ENCODE measurements at regions not wholly inside any gene's neighbourhood (a gene's known extent, or its start where the extent isn't known, plus 50 kb on each side); places are given as distances from the start of the nearest gene placed in this dataset.

DNA sequence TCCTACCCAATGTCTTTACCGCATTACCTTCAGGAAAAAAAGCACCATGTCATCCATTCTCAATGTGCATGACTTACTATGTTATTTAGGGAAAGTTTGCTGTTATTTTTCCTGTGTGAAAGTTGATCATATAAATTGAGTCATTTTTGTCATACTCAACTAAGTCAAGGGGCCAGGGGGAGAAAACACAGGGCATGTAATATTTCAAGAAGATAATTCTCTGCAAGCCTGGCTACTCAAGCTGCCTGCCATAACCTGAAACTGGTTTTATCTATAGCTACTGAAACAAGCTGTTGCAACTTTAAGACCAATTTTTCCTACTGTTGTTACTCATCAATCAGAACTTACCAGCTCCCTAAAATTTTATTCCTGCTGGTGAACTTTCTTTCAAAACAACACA lies 91.4 kb downstream of the TMSB4Y start:
- Mint-ChIP-seq H3K27me3 (ENCODE audit: insufficient read depth) (no peaks in the 10 kb centered on the region), H3K9me3 (no peaks in the 10 kb centered on the region), H3K4me3 (no peak overlapping the region), H3K27ac (no peak overlapping the region), H3K36me3 (ENCODE audit: low read depth) (no peaks in the 10 kb centered on the region), H3K4me1 (no peaks in the 10 kb centered on the region)
- Histone ChIP-seq H3K9ac (ENCODE audit: extremely low read depth, low read length, poor library complexity, severe bottlenecking) (no peak overlapping the region), H3K36me3 (ENCODE audit: control insufficient read depth, insufficient read depth, low read length) (peaks cover 35% of the 10 kb centered on the region), H3K9me3 (ENCODE audit: control insufficient read depth, low read length) (no peaks in the 10 kb centered on the region), H3K27ac (ENCODE audit: low read depth, low read length) (no peak overlapping the region), H3K27me3 (ENCODE audit: control insufficient read depth, insufficient read depth, low read length, poor library complexity, severe bottlenecking) (no peaks in the 10 kb centered on the region), H3K4me1 (ENCODE audit: control insufficient read depth, insufficient read depth, low read length) (no peaks in the 10 kb centered on the region), H3K4me3 (ENCODE audit: low read length) (no peak overlapping the region)
- WGBS, 2 experiments (ENCODE audit: insufficient coverage in 1 of 2, insufficient read length in 1 of 2): no CpG with 5 or more reads among the region's 1 CpG
- no peak for DNase-seq
- TF ChIP-seq, protein P1, sequence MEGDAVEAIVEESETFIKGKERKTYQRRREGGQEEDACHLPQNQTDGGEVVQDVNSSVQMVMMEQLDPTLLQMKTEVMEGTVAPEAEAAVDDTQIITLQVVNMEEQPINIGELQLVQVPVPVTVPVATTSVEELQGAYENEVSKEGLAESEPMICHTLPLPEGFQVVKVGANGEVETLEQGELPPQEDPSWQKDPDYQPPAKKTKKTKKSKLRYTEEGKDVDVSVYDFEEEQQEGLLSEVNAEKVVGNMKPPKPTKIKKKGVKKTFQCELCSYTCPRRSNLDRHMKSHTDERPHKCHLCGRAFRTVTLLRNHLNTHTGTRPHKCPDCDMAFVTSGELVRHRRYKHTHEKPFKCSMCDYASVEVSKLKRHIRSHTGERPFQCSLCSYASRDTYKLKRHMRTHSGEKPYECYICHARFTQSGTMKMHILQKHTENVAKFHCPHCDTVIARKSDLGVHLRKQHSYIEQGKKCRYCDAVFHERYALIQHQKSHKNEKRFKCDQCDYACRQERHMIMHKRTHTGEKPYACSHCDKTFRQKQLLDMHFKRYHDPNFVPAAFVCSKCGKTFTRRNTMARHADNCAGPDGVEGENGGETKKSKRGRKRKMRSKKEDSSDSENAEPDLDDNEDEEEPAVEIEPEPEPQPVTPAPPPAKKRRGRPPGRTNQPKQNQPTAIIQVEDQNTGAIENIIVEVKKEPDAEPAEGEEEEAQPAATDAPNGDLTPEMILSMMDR (conservative IDR thresholded peaks at IDR 0.05): no peak

- Mint-ChIP-seq H3K4me3 (no peak overlapping the region), H3K27ac (no peak overlapping the region)
- H3K4me3 ChIP-seq (ENCODE audit: low read length): peak overlapping the region; percentile 38
These were observed 99.1 kb downstream of the TMSB4Y start for GRCh38 chrY:13802828-13803227.

DNA sequence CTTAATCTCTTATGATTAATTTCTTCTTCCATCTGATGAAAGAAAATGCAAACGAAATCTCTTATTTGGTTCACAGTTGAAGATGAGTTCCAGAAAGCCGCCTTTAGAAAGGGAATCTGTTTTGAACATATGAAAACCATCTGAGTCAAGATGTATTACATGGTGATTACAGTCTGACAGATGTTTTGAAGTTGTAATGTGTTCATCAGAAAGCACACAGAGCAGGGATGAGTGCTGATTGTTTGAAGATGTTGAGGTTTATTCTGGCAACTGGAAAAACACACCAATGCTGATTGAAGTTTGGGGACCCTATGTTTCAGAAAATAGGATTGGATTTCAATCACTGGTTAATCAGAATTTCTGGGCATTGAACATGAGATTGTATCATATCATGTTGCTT lies 99.7 kb downstream of the TMSB4Y start:
- H3K9me3 ChIP-seq (ENCODE audit: control insufficient read depth, low read length): peaks cover 19% of the 10 kb centered on the region
- H3K27me3 ChIP-seq (ENCODE audit: control insufficient read depth, insufficient read depth, low read length, poor library complexity, severe bottlenecking): no peaks in the 10 kb centered on the region
- H3K4me1 ChIP-seq (ENCODE audit: control insufficient read depth, insufficient read depth, low read length): peaks cover 6% of the 10 kb centered on the region
- H3K27ac ChIP-seq (ENCODE audit: low read depth, low read length): peak overlapping the region; percentile 32
- H3K4me3 ChIP-seq (ENCODE audit: low read length): peak overlapping the region; percentile 36
- no peaks in the 10 kb centered on the region for H3K27me3 Mint-ChIP-seq (ENCODE audit: insufficient read depth)
- no peaks in the 10 kb centered on the region for H3K36me3 Mint-ChIP-seq (ENCODE audit: low read depth)
- H3K27ac Mint-ChIP-seq: no peak overlapping the region
- no peak overlapping the region for H3K4me3 Mint-ChIP-seq
- no peaks in the 10 kb centered on the region for H3K4me1 Mint-ChIP-seq
- H3K9ac ChIP-seq (ENCODE audit: extremely low read depth, low read length, poor library complexity, severe bottlenecking): peak overlapping the region; percentile 23
- no peaks in the 10 kb centered on the region for H3K9me3 Mint-ChIP-seq
- no peak for DNase-seq
- WGBS, 2 experiments (ENCODE audit: insufficient coverage in 1 of 2, insufficient read length in 1 of 2): 13 to 50% methylated on average over 1 to 2 of the region's 2 CpGs
- peaks cover 32% of the 10 kb centered on the region for H3K36me3 ChIP-seq (ENCODE audit: control insufficient read depth, insufficient read depth, low read length)
- TF ChIP-seq, protein P1 (conservative IDR thresholded peaks at IDR 0.05): no peak

More at GRCh38 chrY:13802828-13803227, 99.1 kb downstream of the TMSB4Y start:
- H3K36me3 ChIP-seq (ENCODE audit: control insufficient read depth, insufficient read depth, low read length): peaks cover 32% of the 10 kb centered on the region
- peaks cover 6% of the 10 kb centered on the region for H3K4me1 ChIP-seq (ENCODE audit: control insufficient read depth, insufficient read depth, low read length)
- no peak overlapping the region for H3K27ac ChIP-seq (ENCODE audit: low read depth, low read length)
- H3K9ac ChIP-seq (ENCODE audit: extremely low read depth, low read length, poor library complexity, severe bottlenecking): no peak overlapping the region
- TF ChIP-seq, protein P1 (conservative IDR thresholded peaks at IDR 0.05): no peak
- H3K4me1 Mint-ChIP-seq: no peaks in the 10 kb centered on the region
- DNase-seq: no peak
- H3K27me3 ChIP-seq (ENCODE audit: control insufficient read depth, insufficient read depth, low read length, poor library complexity, severe bottlenecking): no peaks in the 10 kb centered on the region
- WGBS, 2 experiments (ENCODE audit: insufficient coverage in 1 of 2, insufficient read length in 1 of 2): 0 to 1% methylated on average over 1 to 6 of the region's 7 CpGs
- peaks cover 15% of the 10 kb centered on the region for H3K9me3 ChIP-seq (ENCODE audit: control insufficient read depth, low read length)
- no peaks in the 10 kb centered on the region for H3K9me3 Mint-ChIP-seq
- no peaks in the 10 kb centered on the region for H3K27me3 Mint-ChIP-seq (ENCODE audit: insufficient read depth)
- no peaks in the 10 kb centered on the region for H3K36me3 Mint-ChIP-seq (ENCODE audit: low read depth)
